ENCODE measurements at regions not wholly inside any gene's neighbourhood (a gene's known extent, or its start where the extent isn't known, plus 50 kb on each side); places are given as distances from the start of the nearest gene placed in this dataset.
"Not testable (repeated sequence)": the region's sequence is repeated elsewhere in the genome, so short reads cannot be mapped to it uniquely, and the experiment has no call there.

GRCh38 chr15:36438499-36438898, 140.9 kb upstream of the CDIN1 start:
- Mint-ChIP-seq H3K27me3 (peaks cover 8% of the 10 kb centered on the region), H3K9me3 (no peaks in the 10 kb centered on the region), H3K4me3 (no peak overlapping the region), H3K27ac (no peak overlapping the region), H3K4me1 (no peaks in the 10 kb centered on the region), H3K36me3 (no peaks in the 10 kb centered on the region)
- ATAC-seq, result no peak

DNA sequence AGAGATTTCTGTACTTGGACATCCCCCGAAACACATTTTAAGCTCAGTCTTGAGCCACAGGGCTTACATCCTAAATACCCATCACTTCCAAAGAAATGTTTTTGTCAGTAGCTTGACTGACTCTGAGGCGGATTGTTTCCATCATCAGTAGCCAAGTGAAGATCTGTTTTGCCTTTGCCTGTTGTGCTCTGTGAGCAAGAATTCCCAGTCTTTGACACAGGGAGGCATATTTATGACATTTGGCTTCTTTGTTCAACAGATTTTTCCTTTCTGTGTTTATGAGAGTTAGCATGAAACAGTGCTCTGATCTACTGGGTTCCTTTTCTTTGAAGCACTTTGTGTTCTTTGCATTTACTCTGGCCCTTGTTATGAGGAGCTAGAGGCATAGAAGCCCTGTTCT, 132.1 kb upstream of the CDIN1 start:
- H3K27ac Mint-ChIP-seq, result no peak overlapping the region
- H3K27me3 Mint-ChIP-seq, result peaks cover 9% of the 10 kb centered on the region
- no peaks in the 10 kb centered on the region for H3K4me1 Mint-ChIP-seq
- ATAC-seq, result no peak
- H3K36me3 Mint-ChIP-seq, result no peaks in the 10 kb centered on the region
- H3K9me3 Mint-ChIP-seq, result no peaks in the 10 kb centered on the region
- H3K4me3 Mint-ChIP-seq, result no peak overlapping the region

GRCh38 chr15:36448418-36448817, 131.0 kb upstream of the CDIN1 start:
- H3K27me3 Mint-ChIP-seq, result peaks cover 1% of the 10 kb centered on the region
- H3K4me1 Mint-ChIP-seq, result no peaks in the 10 kb centered on the region
- no peak overlapping the region for H3K4me3 Mint-ChIP-seq
- H3K36me3 Mint-ChIP-seq, result no peaks in the 10 kb centered on the region
- H3K27ac Mint-ChIP-seq, result no peak overlapping the region
- ATAC-seq, result no peak
- peaks cover 1% of the 10 kb centered on the region for H3K9me3 Mint-ChIP-seq

DNA sequence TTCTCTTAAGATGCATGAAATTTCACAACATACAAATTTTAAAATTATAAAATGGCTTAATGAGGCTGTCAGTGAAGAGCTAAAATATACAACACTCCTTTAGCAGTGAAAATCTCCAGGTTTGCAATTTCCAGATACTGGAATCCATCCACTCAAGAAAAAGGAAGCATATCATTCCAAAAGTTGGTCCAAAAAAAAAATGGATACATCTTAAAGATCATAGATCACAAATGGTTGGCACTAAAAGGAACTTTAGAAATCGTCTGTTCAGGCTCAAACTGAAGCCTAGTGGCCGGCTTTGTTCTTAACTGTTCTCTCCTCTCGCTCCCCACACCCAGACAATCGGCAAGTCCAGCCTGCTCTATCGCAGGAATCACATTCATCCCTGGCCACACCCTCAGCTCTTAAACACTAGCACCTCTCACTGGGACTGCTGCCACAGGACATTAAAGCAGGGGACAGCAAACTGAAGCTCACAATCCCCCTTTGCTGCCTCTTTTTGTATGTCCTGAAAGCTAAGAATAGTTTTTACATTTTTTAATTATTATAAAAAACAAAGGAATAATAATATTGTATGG, 130.3 kb upstream of the CDIN1 start:
- no peaks in the 10 kb centered on the region for H3K4me1 Mint-ChIP-seq
- no peak for ATAC-seq
- no peaks in the 10 kb centered on the region for H3K36me3 Mint-ChIP-seq
- peaks cover 5% of the 10 kb centered on the region for H3K9me3 Mint-ChIP-seq
- no peak overlapping the region for H3K4me3 Mint-ChIP-seq
- no peak overlapping the region for H3K27ac Mint-ChIP-seq
- no peaks in the 10 kb centered on the region for H3K27me3 Mint-ChIP-seq

DNA sequence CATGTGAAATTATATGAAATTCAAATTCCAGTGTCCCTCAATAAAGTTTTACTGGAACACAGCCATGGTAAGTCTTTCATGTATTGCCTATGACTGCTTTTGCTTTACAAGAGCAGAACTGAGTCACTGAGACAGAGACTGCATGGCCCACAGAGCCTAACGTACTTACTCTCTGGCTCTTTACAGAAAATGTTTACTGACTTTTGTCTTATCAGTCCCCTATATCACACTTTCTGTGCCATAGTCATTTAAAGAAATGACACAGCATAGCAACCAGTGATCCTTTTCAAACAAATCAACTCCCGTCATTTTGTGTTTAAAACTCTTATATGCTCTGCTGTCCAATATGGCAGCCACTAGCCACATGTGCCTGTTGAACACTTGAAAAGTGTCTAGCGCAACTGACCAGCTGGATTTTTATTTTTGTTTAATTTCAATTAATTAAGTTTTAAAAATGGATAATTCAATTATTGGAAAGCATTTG, 129.7 kb upstream of the CDIN1 start:
- H3K4me1 Mint-ChIP-seq, result no peaks in the 10 kb centered on the region
- no peaks in the 10 kb centered on the region for H3K27me3 Mint-ChIP-seq
- no peak for ATAC-seq
- H3K9me3 Mint-ChIP-seq, result peaks cover 8% of the 10 kb centered on the region
- no peak overlapping the region for H3K27ac Mint-ChIP-seq
- no peak overlapping the region for H3K4me3 Mint-ChIP-seq
- H3K36me3 Mint-ChIP-seq, result no peaks in the 10 kb centered on the region

GRCh38 chr15:36454244-36454643, 125.2 kb upstream of the CDIN1 start:
- ATAC-seq, H3K27me3 Mint-ChIP-seq, H3K36me3 Mint-ChIP-seq, H3K9me3 Mint-ChIP-seq, H3K4me1 Mint-ChIP-seq, H3K27ac Mint-ChIP-seq, H3K4me3 Mint-ChIP-seq: not testable (repeated sequence)

DNA sequence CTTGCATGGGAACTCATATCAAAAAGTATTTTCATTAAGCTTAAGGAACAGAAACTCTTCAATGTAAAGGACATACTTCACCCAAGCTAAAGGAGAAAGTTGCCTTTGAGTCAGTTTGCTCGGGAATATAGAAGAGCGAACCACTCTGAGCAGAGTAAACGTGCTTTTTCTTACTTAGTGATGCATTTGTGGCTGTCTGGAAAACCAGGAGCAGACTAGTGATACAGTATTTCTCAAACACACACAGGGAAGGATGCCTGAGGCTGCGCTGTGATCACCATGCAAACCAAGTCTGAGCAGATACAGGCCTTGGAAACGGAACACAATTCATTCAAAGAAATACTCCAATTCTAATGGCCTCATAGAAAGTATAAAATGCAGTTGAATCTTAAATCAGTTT, 121.0 kb upstream of the CDIN1 start:
- Mint-ChIP-seq H3K27ac (no peak overlapping the region), H3K4me1 (no peaks in the 10 kb centered on the region), H3K9me3 (peaks cover 15% of the 10 kb centered on the region), H3K36me3 (no peaks in the 10 kb centered on the region), H3K4me3 (no peak overlapping the region), H3K27me3 (no peaks in the 10 kb centered on the region)
- ATAC-seq, result no peak

DNA sequence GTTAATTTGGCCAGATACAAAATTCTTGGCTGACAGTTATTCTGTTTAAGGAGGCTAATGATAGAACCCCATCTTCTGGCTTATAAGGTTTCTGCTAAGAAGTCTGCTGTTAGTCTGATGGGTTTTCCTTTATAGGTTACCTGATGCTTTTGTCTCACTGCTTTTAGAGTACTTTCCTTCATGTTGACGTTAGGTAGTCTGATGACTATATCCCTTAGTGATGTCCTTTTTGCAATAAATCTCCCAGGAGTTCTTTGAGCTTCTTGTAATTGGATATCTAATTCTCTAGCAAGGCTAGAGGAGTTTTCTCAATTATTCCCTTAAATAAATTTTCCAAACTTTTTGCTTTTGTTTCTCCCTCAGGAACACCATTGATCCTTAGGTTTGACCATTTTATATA, 114.1 kb upstream of the CDIN1 start:
- H3K4me3 Mint-ChIP-seq, result no peak overlapping the region
- H3K27me3 Mint-ChIP-seq, result no peaks in the 10 kb centered on the region
- no peak overlapping the region for H3K27ac Mint-ChIP-seq
- H3K4me1 Mint-ChIP-seq, result no peaks in the 10 kb centered on the region
- H3K9me3 Mint-ChIP-seq, result peaks cover 9% of the 10 kb centered on the region
- H3K36me3 Mint-ChIP-seq, result no peaks in the 10 kb centered on the region
- ATAC-seq, result no peak

DNA sequence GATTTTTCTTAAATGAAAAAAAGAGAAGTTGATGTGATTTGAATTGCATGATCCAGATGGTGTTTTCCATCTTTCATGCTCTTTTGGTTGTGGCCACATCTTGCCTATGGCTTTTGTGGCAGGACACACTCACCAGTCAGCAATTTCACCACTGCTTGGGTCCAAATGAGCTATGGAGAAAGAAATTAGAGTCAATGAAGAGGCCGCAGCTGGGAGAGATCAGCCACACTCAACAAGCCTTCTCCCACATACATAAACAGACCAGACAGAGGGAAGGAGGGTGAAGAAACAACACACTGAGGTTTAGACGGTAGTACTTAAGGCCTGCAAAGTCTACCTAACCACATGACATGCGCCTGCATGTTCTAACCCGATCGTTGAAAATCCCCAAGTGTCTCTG, 110.7 kb upstream of the CDIN1 start:
- H3K4me1 Mint-ChIP-seq, result no peaks in the 10 kb centered on the region
- H3K36me3 Mint-ChIP-seq, result no peaks in the 10 kb centered on the region
- H3K9me3 Mint-ChIP-seq, result no peaks in the 10 kb centered on the region
- H3K27me3 Mint-ChIP-seq, result no peaks in the 10 kb centered on the region
- no peak for ATAC-seq
- H3K27ac Mint-ChIP-seq, result no peak overlapping the region
- no peak overlapping the region for H3K4me3 Mint-ChIP-seq

DNA sequence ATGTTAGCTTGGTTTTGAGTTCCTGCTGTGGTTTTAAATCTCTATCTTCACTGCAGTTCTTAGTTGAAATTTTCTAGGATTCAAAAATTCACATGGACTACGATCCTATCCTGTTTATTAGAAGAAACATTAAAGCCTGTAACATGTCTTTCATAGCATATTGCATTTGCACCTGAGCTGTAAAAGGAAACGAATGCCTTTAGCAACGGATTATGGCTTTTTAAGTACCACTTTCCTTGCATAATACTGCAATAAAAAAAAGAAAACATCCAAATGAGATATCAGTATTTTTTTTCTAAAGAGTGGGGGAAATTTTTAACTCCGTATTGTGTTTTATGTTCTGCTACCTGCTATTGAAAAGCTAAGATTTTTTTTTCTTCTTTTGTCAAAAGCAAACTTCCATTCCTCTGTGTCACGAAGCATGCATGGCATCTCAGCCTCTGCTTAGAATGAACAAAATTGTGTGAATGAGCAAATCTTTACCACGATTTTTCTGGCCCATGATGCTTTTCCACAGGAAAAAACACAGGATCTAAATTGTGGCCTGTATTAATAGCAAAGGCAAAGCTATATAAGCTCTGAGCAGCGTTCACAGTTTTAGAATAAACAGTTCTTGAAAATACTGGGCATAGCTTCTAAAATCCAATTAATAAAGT, 110.0 kb upstream of the CDIN1 start:
- no peak for ATAC-seq
- Mint-ChIP-seq H3K27me3 (no peaks in the 10 kb centered on the region), H3K9me3 (no peaks in the 10 kb centered on the region), H3K27ac (no peak overlapping the region), H3K4me3 (no peak overlapping the region), H3K4me1 (no peaks in the 10 kb centered on the region), H3K36me3 (no peaks in the 10 kb centered on the region)

DNA sequence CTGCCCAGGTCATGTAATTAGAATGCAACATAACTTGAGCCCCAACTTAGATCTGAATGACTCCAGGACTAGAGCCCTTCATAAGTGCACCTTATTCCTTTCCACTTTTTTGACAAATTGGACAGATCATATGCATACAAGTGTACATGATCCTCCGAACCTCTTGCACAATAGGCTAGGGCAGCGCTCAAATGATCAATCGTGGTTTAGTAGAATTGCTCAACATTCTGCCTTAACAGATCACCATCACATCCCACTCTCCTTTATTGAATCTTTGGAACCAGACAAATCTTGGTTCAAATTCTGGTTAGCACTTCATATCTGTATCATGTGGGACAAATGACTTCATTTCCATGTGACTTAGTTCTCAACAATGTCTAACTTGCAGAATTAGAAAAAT, 106.8 kb upstream of the CDIN1 start:
- no peaks in the 10 kb centered on the region for H3K27me3 Mint-ChIP-seq
- H3K4me3 Mint-ChIP-seq, result no peak overlapping the region
- H3K36me3 Mint-ChIP-seq, result no peaks in the 10 kb centered on the region
- H3K4me1 Mint-ChIP-seq, result no peaks in the 10 kb centered on the region
- no peak overlapping the region for H3K27ac Mint-ChIP-seq
- H3K9me3 Mint-ChIP-seq, result no peaks in the 10 kb centered on the region
- ATAC-seq, result no peak

DNA sequence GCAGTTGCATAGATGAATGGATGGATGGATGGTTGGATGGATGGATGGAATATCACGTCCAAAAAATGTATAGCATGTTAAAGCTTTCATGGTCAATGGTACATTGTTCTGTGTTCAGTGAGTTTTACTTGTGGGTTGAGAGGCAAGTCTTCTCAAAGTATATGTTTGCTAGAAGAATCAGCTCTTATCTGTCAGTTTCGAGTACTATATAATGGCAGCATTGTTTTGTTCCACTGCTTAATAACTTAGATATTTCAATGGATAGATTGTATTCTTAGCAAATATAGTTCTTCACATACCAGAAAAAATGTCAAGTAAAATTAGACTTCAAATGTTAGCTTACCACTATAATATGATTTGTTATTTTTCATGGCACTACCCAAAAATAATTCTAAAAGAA, 100.9 kb upstream of the CDIN1 start:
- H3K4me3 Mint-ChIP-seq, result no peak overlapping the region

DNA sequence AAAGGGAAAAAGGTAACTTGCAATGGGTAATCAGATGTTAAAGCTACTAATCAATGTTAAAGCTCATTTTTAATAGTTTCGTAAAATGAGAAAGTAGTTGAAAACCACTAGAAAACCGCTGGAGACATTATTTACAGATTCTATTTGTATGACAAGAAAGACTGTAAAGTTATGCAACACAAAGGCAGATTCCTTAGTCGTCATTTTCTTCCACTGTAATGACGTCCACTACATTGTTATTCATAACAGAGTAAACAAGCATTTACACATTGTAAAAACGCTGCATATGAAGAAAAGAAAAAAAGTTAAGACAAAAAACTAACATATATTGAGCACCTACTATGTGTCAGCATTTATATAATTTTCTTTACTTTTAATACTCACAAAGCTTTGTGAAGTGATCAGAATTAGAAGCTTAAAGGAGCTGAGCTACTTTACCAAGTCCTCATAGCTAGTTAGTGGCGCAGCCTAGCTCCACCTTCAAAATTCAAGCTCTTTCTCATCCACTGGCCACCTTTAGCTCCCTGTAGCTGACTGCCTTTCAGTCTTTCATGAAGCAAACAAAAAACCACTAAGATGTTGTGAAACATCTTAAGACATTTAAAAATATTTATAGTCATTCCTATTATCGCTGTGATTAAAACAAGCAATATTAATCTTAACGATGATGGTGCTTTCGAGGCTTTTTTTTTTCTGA, 100.1 kb upstream of the CDIN1 start:
- no peaks in the 10 kb centered on the region for H3K27me3 Mint-ChIP-seq
- H3K4me3 Mint-ChIP-seq, result no peak overlapping the region
- no peaks in the 10 kb centered on the region for H3K36me3 Mint-ChIP-seq
- H3K4me1 Mint-ChIP-seq, result no peaks in the 10 kb centered on the region
- H3K9me3 Mint-ChIP-seq, result no peaks in the 10 kb centered on the region
- no peak overlapping the region for H3K27ac Mint-ChIP-seq
- no peak for ATAC-seq

More for the DNA sequence above, 100.9 kb upstream of the CDIN1 start:
- Mint-ChIP-seq H3K27ac (no peak overlapping the region), H3K9me3 (no peaks in the 10 kb centered on the region), H3K36me3 (no peaks in the 10 kb centered on the region), H3K27me3 (no peaks in the 10 kb centered on the region), H3K4me1 (no peaks in the 10 kb centered on the region)
- no peak for ATAC-seq

DNA sequence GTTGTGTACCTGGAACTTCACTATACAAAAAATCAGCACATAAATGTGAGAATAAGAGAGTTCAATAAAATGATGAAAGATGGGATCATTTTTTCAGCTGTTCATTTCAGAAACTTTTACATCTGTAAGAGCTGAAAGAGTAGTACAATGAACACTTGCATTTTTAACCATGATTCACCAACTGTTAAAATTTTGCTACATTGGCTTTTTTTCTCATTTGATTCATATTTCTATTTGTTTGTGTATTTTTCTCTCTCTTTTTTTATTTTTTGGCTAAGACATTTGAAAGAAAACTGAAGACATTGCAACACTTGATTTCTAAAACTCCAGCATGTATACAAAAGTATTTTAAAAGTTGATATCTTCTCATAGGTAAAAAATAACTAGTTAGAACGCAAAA, 98.3 kb upstream of the CDIN1 start:
- no peaks in the 10 kb centered on the region for H3K36me3 Mint-ChIP-seq
- H3K27me3 Mint-ChIP-seq, result no peaks in the 10 kb centered on the region
- no peaks in the 10 kb centered on the region for H3K4me1 Mint-ChIP-seq
- H3K4me3 Mint-ChIP-seq, result no peak overlapping the region
- no peak overlapping the region for H3K27ac Mint-ChIP-seq
- ATAC-seq, result no peak
- no peaks in the 10 kb centered on the region for H3K9me3 Mint-ChIP-seq

GRCh38 chr15:36483409-36483808, 96.0 kb upstream of the CDIN1 start:
- H3K4me3 Mint-ChIP-seq, result no peak overlapping the region
- no peaks in the 10 kb centered on the region for H3K9me3 Mint-ChIP-seq
- no peaks in the 10 kb centered on the region for H3K4me1 Mint-ChIP-seq
- H3K27me3 Mint-ChIP-seq, result no peaks in the 10 kb centered on the region
- H3K36me3 Mint-ChIP-seq, result no peaks in the 10 kb centered on the region
- H3K27ac Mint-ChIP-seq, result no peak overlapping the region
- ATAC-seq, result no peak
